Mucosa of rectum (tissue), 2 donors: ENCODE measurements at regions not wholly inside any gene's neighbourhood (a gene's known extent, or its start where the extent isn't known, plus 50 kb on each side); places are given as distances from the start of the nearest gene placed in this dataset.

ENCODE experiments used
- H3K27ac ChIP-seq, 2 donors: one replicate each; pipeline ENCODE4 v1.7.0; 2013; ENCODE audit warnings: inconsistent platforms in 2 of 2, low read depth in 2 of 2, low read length in 2 of 2
- H3K27me3 ChIP-seq, 2 donors: one replicate each; pipeline ENCODE4 v1.7.0; 2013; ENCODE audit warnings: low read length in 2 of 2; ENCODE audit not compliant: control insufficient read depth in 2 of 2, insufficient read depth in 2 of 2
- H3K36me3 ChIP-seq, 2 donors: one replicate each; pipeline ENCODE4 v1.7.0; 2013; ENCODE audit warnings: low read length in 2 of 2; ENCODE audit not compliant: control insufficient read depth in 2 of 2, insufficient read depth in 2 of 2
- H3K4me1 ChIP-seq, 2 donors: one replicate each; pipeline ENCODE4 v1.7.0; 2013; ENCODE audit warnings: low read length in 2 of 2, mild to moderate bottlenecking in 1 of 2; ENCODE audit not compliant: control insufficient read depth in 2 of 2, insufficient read depth in 2 of 2
- H3K4me3 ChIP-seq, 2 donors: one replicate each; pipeline ENCODE4 v1.7.0; 2013; ENCODE audit warnings: low read length in 2 of 2
- H3K9ac ChIP-seq, 2 donors: one replicate each; pipeline ENCODE4 v1.7.0; 2013; ENCODE audit warnings: low read length in 2 of 2, low read depth in 1 of 2, mild to moderate bottlenecking in 1 of 2
- H3K9me3 ChIP-seq, 2 donors: one replicate each; pipeline ENCODE4 v1.7.0; 2013; ENCODE audit warnings: low read length in 2 of 2; ENCODE audit not compliant: control insufficient read depth in 2 of 2
- donor health status: healthy.
- donor health status: Normal muscosa, but diverticular disease.

DNA sequence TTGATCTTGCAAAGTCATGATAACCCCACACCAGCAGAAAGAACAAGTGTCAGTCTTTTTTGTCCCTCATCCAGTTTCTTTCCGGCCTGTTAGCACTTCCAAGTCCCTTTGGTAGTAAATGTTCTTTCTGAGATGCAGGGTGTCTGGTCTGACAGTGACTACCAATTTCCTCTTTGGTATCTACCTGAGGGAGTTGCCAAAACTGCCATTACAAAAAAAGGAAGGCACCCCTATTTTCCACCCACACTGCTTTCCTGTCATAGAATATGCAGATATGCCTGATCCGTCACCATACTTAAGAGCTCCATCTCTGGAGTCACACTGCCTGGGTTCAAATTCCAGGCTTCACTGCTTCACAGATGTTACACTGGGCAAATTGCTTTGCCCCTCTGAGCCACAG lies 72.4 kb downstream of the ZNF281 start:
- no peak overlapping the region for H3K27ac ChIP-seq
- no peaks in the 10 kb centered on the region for H3K9me3 ChIP-seq
- H3K36me3 ChIP-seq = no peaks in the 10 kb centered on the region
- no peak overlapping the region for H3K9ac ChIP-seq
- H3K4me1 ChIP-seq = no peaks in the 10 kb centered on the region
- no peak overlapping the region for H3K4me3 ChIP-seq
- no peaks in the 10 kb centered on the region for H3K27me3 ChIP-seq

DNA sequence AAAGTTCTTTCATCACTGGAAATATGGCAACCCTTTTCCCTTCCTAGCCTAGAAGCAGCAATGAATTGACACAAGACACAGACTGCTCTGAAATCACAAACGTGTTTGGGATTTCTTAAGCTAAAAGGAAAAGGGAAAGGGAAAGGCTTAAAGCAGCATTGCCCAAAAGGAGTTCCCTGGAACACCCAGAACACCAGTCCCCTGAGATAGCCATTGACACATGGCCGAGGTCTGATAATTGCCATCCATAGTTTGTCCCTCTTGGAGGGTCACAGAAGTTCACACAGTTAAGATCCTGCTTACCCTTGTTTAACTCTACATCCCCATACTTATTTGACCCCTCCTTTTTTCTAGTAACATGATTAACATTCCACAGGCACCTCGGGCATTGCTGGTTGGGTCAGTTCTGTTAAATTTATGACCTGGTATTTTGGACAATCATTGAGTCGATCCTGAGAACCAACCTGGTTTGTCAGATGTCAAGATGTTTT lies 72.9 kb downstream of the ZNF281 start:
- H3K36me3 ChIP-seq = no peaks in the 10 kb centered on the region
- no peaks in the 10 kb centered on the region for H3K9me3 ChIP-seq
- H3K4me3 ChIP-seq = no peak overlapping the region
- no peaks in the 10 kb centered on the region for H3K27me3 ChIP-seq
- H3K27ac ChIP-seq = no peak overlapping the region
- no peak overlapping the region for H3K9ac ChIP-seq
- no peaks in the 10 kb centered on the region for H3K4me1 ChIP-seq

DNA sequence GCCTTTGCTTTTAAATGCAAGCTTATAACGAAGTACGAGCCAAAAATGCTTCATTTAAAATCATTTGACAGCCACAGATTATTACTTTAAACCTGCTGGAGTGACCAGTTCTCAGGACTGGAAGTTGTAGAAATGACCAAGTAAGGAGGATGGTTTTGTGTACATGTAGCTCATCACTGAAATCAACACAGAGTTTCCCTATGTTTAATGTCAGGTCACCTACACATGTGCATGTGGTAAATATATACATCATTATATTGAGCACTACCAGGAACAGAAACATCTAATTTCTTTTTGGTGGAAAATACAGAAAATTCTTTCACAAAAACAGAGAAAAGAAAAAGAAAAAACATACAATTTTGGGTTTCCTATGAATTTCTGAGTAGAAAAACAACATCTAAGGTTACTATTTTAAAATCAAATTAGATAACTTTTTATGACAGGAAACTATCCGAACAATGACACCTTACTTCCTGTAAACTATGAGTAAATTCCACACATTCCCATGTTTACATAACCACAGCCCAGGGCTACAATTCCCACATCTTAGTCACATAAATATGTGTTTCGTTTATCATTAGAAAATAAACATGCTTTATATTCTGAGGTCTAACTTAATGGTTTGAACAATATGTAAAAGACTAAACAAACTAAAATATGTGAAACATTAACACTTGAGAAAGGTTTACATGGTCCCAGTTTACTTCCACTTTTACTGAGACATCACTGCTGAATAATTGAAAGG lies 73.6 kb downstream of the ZNF281 start:
- Histone ChIP-seq H3K27ac (no peak overlapping the region), H3K4me3 (no peak overlapping the region), H3K27me3 (no peaks in the 10 kb centered on the region), H3K9me3 (no peaks in the 10 kb centered on the region), H3K9ac (no peak overlapping the region), H3K36me3 (no peaks in the 10 kb centered on the region), H3K4me1 (no peaks in the 10 kb centered on the region)

DNA sequence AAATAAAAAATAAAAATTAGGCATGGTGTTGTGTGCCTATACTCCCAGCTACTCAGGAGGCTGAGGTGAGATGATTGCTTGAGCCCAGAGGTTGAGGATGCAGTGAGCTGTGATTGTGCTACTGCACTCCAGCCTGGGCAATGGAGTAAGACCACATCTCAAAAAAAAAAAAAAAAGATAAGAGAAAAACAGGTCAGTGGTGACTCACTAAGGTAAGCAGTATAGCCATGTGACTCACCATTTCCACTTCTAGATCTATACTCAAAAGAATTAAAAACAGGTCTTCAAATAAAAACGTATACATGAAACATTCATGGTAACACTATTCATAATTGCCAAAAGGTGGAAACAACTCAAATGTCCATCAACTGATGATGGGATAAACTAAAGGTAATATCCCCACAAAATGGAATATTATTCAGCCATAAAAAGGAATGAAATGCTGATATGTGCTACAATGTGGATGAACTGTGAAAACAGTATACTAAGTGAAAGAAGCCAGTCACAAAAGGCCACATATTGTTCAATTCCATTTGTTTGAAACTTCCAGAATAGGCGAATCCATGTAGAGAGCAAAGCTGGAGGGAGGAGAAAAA lies 75.1 kb downstream of the ZNF281 start:
- H3K4me1 ChIP-seq = no peaks in the 10 kb centered on the region
- no peaks in the 10 kb centered on the region for H3K27me3 ChIP-seq

DNA sequence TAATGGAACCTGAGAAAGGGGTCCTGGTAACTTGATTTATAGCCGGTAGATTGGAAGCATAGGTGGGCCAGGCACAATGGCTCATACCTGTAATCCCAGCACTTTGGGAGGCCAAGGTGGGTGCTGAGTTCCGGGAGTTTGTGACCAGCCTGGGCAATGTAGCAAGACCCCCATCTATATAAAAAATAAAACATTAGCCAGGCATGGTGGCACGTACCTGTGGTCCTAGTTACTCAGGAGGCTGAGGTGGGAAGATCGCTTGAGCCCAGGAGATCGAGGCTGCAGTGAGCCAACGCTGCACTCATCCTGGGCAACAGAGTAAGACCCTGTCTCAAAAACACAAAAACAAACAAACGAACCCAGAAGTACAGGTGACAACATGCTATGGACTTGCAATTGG lies 76.5 kb downstream of the ZNF281 start:
- Histone ChIP-seq H3K9ac (no peak overlapping the region), H3K27me3 (no peaks in the 10 kb centered on the region), H3K9me3 (no peaks in the 10 kb centered on the region), H3K27ac (no peak overlapping the region), H3K36me3 (no peaks in the 10 kb centered on the region), H3K4me3 (no peak overlapping the region), H3K4me1 (no peaks in the 10 kb centered on the region)

More for the DNA sequence above, 75.1 kb downstream of the ZNF281 start:
- Histone ChIP-seq H3K4me3 (no peak overlapping the region), H3K9ac (no peak overlapping the region), H3K36me3 (no peaks in the 10 kb centered on the region), H3K9me3 (no peaks in the 10 kb centered on the region), H3K27ac (no peak overlapping the region)

DNA sequence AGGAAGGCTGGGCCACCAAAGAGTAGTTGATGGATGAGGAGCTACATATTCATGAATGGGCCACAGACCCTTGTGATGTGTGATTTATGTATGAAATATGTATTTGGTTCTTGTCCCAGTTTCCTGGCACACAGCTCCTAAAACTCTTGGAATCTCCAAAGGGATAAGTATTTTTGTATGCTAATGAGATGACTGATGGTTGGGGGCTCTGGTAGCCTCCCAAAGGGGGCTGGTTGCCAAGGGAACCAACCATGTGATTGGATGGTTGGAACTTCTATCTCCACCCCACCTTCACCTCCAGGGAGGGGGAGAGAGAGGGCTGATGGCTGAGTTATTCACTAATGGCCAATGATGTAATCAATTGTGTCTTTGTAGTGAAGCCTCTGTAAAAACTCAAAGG lies 77.1 kb downstream of the ZNF281 start:
- H3K4me1 ChIP-seq = no peaks in the 10 kb centered on the region
- no peaks in the 10 kb centered on the region for H3K36me3 ChIP-seq
- no peak overlapping the region for H3K4me3 ChIP-seq
- no peak overlapping the region for H3K27ac ChIP-seq
- no peaks in the 10 kb centered on the region for H3K27me3 ChIP-seq
- H3K9me3 ChIP-seq = no peaks in the 10 kb centered on the region
- no peak overlapping the region for H3K9ac ChIP-seq

DNA sequence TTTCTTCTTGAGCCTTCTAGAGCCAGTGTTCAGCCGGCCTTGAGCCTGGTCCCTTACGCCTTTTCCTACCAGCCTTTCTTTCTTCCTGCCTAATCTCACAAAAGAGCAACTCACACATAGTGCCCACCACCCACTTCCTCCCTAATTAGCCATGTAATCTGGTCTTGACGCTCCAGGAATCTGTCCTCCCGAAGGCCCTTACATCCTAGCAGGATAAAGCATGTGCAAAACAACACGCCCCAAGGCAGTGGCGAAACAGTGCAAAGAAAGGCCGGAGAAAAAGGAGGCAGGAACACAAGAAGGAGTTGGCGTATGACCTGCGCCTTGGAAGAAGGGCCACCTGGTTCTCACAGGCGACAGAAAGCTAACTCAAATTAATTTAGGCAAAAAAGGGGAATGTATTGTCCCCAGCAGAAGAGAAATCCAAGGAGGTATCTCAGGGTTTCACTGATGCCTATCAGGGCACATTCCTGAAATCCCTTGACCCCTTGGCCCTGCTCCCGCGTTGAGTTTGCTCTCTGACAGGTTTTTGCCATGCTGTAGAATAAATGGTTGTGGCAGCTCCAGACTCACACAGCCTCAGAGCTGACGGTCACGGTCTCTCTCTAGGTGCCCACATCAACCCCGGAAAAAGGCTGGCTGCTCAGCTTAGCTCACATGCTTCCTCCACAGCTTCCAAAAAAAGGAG lies 79.0 kb downstream of the ZNF281 start:
- Histone ChIP-seq H3K9ac (no peak overlapping the region), H3K27ac (no peak overlapping the region), H3K9me3 (no peaks in the 10 kb centered on the region), H3K4me1 (no peaks in the 10 kb centered on the region), H3K36me3 (no peaks in the 10 kb centered on the region), H3K4me3 (no peak overlapping the region), H3K27me3 (no peaks in the 10 kb centered on the region)

DNA sequence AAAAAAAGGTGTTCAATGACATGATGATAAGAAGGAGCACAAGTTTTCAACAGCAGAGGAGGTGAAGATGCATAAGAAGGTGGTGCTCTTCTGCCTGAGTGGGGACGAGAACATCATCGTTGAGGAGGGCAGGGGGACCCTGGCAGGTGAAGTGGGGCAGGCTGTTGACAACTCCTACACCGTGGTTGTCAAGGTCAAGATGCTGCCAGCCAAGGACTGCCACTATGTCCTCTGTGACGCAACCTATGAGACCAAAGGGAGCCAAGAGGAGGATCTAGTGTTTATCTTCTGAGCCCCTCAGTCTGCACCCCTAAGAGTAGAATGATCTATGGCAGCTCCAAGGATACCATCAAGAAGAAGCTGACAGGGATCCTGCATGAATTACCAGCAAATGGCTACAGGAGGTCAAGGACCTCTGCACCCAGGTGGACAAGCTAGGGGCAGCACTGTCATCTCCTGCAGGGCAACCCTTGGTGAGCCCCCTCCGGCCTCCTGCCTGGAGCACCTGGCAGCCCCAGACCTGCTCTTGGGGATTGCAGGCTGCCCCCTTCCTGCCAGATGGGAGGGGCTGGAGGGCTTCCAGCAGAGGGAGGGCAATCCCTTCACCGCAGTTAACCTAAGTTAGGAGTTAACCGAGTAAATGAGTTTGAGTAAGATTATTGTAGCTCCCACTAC lies 80.5 kb downstream of the ZNF281 start:
- Histone ChIP-seq H3K9ac (no peak overlapping the region), H3K36me3 (no peaks in the 10 kb centered on the region), H3K4me1 (no peaks in the 10 kb centered on the region), H3K4me3 (no peak overlapping the region), H3K27ac (no peak overlapping the region), H3K27me3 (no peaks in the 10 kb centered on the region), H3K9me3 (no peaks in the 10 kb centered on the region)

DNA sequence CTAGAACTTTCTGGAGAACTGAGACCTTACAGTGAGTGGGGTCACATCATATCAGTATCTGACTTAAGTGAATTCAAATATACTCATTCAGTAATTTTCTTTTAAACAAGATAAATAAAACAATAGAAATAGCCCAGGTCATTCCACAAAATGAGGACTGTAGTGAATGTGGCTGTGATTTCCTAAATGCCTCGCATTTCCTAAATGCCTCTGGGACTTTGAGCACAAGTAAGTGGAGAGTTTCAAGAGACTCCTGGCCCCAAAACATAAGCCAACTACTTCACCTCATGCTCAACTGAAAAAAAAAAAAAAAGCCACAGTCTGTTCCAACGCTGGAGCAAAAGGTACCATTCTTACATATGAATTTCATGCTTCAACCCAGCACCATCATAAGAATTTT lies 81.5 kb downstream of the ZNF281 start:
- H3K27me3 ChIP-seq = no peaks in the 10 kb centered on the region

DNA sequence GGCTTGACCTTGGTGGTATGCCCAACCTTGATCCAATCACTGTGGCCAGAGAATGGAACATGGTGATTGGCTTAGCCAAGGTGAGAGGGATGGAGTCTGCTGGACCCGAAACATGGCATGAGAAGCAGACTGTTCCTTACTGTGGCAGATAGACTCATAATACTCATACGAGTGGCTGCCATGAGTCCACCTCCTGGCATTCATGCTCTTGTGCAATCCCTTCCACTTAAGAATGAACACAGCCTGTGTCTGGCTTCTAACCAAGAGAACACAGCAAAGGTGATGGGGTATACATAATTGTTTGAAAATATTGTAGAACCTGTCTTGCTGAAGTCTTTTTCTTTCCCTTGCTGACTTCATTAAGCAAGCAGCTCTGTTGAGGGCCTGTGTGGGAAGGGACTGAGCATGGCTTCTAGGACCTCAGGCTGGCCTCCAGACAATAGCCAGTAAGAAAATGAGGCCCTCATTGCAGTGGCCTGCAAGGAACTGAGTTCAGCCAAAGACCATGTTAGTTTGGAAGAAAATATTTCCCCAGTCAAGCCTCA lies 85.9 kb downstream of the ZNF281 start:
- no peak overlapping the region for H3K9ac ChIP-seq
- no peaks in the 10 kb centered on the region for H3K9me3 ChIP-seq
- no peaks in the 10 kb centered on the region for H3K27me3 ChIP-seq
- no peaks in the 10 kb centered on the region for H3K36me3 ChIP-seq
- H3K4me1 ChIP-seq = no peaks in the 10 kb centered on the region
- H3K27ac ChIP-seq = no peak overlapping the region
- H3K4me3 ChIP-seq = no peak overlapping the region

More for the DNA sequence above, 81.5 kb downstream of the ZNF281 start:
- Histone ChIP-seq H3K27ac (no peak overlapping the region), H3K9ac (no peak overlapping the region), H3K9me3 (no peaks in the 10 kb centered on the region), H3K36me3 (no peaks in the 10 kb centered on the region), H3K4me3 (no peak overlapping the region), H3K4me1 (no peaks in the 10 kb centered on the region)
